Skeletal muscle satellite cell (primary cell): ENCODE measurements at regions not wholly inside any gene's neighbourhood (a gene's known extent, or its start where the extent isn't known, plus 50 kb on each side); places are given as distances from the start of the nearest gene placed in this dataset.
"Not testable (repeated sequence)": the region's sequence is repeated elsewhere in the genome, so short reads cannot be mapped to it uniquely, and the experiment has no call there.

Experiments
- H3K27me3 ChIP-seq: 2 replicates; pipeline ENCODE4 v1.7.0; 2013; ENCODE audit warnings: low read length; ENCODE audit not compliant: control insufficient read depth, insufficient read depth
- H3K36me3 ChIP-seq: 2 replicates; pipeline ENCODE4 v1.7.0; 2013; ENCODE audit warnings: mild to moderate bottlenecking, control low read depth, low read length; ENCODE audit not compliant: insufficient read depth
- H3K4me1 ChIP-seq: 2 replicates; pipeline ENCODE4 v1.7.0; 2013; ENCODE audit warnings: low read length; ENCODE audit not compliant: control insufficient read depth, insufficient read depth
- H3K4me2 ChIP-seq: 2 replicates; pipeline ENCODE4 v1.7.0; 2013; ENCODE audit warnings: mild to moderate bottlenecking, low read length
- H3K4me3 ChIP-seq: 2 replicates; pipeline ENCODE4 v1.7.0; 2013; ENCODE audit warnings: low read length
- H3K9ac ChIP-seq: 2 replicates; pipeline ENCODE4 v1.7.0; 2013; ENCODE audit warnings: mild to moderate bottlenecking, low read depth, low read length, moderate library complexity
- H3K9me3 ChIP-seq: replicated peaks from 2 replicates; pipeline ENCODE4 v1.7.0; 2013; ENCODE audit warnings: mild to moderate bottlenecking, control low read depth, low read length

- not testable (repeated sequence) for H3K27me3 ChIP-seq, H3K4me3 ChIP-seq, H3K36me3 ChIP-seq, H3K4me2 ChIP-seq, H3K4me1 ChIP-seq, H3K9ac ChIP-seq, H3K9me3 ChIP-seq
Measured at GRCh38 chr4:17436047-17436749, 75.7 kb downstream of the QDPR start.

GRCh38 chr4:17433827-17434226 lies 78.1 kb downstream of the QDPR start:
- no peak overlapping the region for H3K9ac ChIP-seq

GRCh38 chr4:17427991-17428390 lies 83.9 kb downstream of the QDPR start:
- H3K27me3 ChIP-seq: no peaks in the 10 kb centered on the region
- no peaks in the 10 kb centered on the region for H3K36me3 ChIP-seq
- no peak overlapping the region for H3K9ac ChIP-seq
- no peaks in the 10 kb centered on the region for H3K4me1 ChIP-seq
- H3K4me3 ChIP-seq: no peak overlapping the region
- H3K4me2 ChIP-seq: no peak overlapping the region
- no peaks in the 10 kb centered on the region for H3K9me3 ChIP-seq

More at GRCh38 chr4:17433827-17434226, 78.1 kb downstream of the QDPR start:
- H3K27me3 ChIP-seq: no peaks in the 10 kb centered on the region
- no peak overlapping the region for H3K4me2 ChIP-seq
- H3K4me1 ChIP-seq: no peaks in the 10 kb centered on the region
- H3K4me3 ChIP-seq: no peak overlapping the region
- H3K36me3 ChIP-seq: no peaks in the 10 kb centered on the region
- H3K9me3 ChIP-seq: peaks cover 3% of the 10 kb centered on the region

GRCh38 chr4:17426222-17426621 lies 85.7 kb downstream of the QDPR start:
- no peak overlapping the region for H3K4me2 ChIP-seq
- no peaks in the 10 kb centered on the region for H3K36me3 ChIP-seq
- no peaks in the 10 kb centered on the region for H3K27me3 ChIP-seq
- H3K4me3 ChIP-seq: no peak overlapping the region
- H3K9me3 ChIP-seq: no peaks in the 10 kb centered on the region
- H3K4me1 ChIP-seq: no peaks in the 10 kb centered on the region
- H3K9ac ChIP-seq: no peak overlapping the region

GRCh38 chr4:17418010-17418409 lies 93.9 kb downstream of the QDPR start:
- Histone ChIP-seq H3K9me3 (no peaks in the 10 kb centered on the region), H3K27me3 (no peaks in the 10 kb centered on the region), H3K9ac (no peak overlapping the region), H3K4me2 (no peak overlapping the region), H3K4me3 (no peak overlapping the region), H3K4me1 (no peaks in the 10 kb centered on the region), H3K36me3 (no peaks in the 10 kb centered on the region)

GRCh38 chr4:17414392-17414791 lies 97.5 kb downstream of the QDPR start:
- Histone ChIP-seq H3K36me3 (no peaks in the 10 kb centered on the region), H3K9ac (no peak overlapping the region), H3K4me1 (no peaks in the 10 kb centered on the region), H3K9me3 (no peaks in the 10 kb centered on the region), H3K27me3 (no peaks in the 10 kb centered on the region), H3K4me2 (no peak overlapping the region), H3K4me3 (no peak overlapping the region)

- H3K27me3 ChIP-seq: no peaks in the 10 kb centered on the region
- H3K4me3 ChIP-seq: no peak overlapping the region
- no peaks in the 10 kb centered on the region for H3K4me1 ChIP-seq
- H3K36me3 ChIP-seq: no peaks in the 10 kb centered on the region
- H3K9ac ChIP-seq: no peak overlapping the region
- no peaks in the 10 kb centered on the region for H3K9me3 ChIP-seq
- no peak overlapping the region for H3K4me2 ChIP-seq
Measured at GRCh38 chr4:17400686-17401085, 111.2 kb downstream of the QDPR start.

- no peak overlapping the region for H3K4me2 ChIP-seq
- H3K9me3 ChIP-seq: no peaks in the 10 kb centered on the region
- H3K9ac ChIP-seq: no peak overlapping the region
- no peak overlapping the region for H3K4me3 ChIP-seq
- no peaks in the 10 kb centered on the region for H3K27me3 ChIP-seq
- no peaks in the 10 kb centered on the region for H3K36me3 ChIP-seq
- no peaks in the 10 kb centered on the region for H3K4me1 ChIP-seq
Measured at GRCh38 chr4:17398805-17399204, 113.1 kb downstream of the QDPR start.

- no peaks in the 10 kb centered on the region for H3K27me3 ChIP-seq
- H3K9me3 ChIP-seq: no peaks in the 10 kb centered on the region
- H3K4me2 ChIP-seq: no peak overlapping the region
- H3K9ac ChIP-seq: no peak overlapping the region
- H3K4me1 ChIP-seq: no peaks in the 10 kb centered on the region
- H3K36me3 ChIP-seq: no peaks in the 10 kb centered on the region
- no peak overlapping the region for H3K4me3 ChIP-seq
Measured at GRCh38 chr4:17398035-17398434, 113.9 kb downstream of the QDPR start.

- no peaks in the 10 kb centered on the region for H3K36me3 ChIP-seq
- H3K27me3 ChIP-seq: no peaks in the 10 kb centered on the region
- no peaks in the 10 kb centered on the region for H3K4me1 ChIP-seq
- no peaks in the 10 kb centered on the region for H3K9me3 ChIP-seq
- H3K4me3 ChIP-seq: no peak overlapping the region
- no peak overlapping the region for H3K4me2 ChIP-seq
- no peak overlapping the region for H3K9ac ChIP-seq
Measured at GRCh38 chr4:17397611-17398010, 114.3 kb downstream of the QDPR start.

GRCh38 chr4:17385403-17385802 lies 126.5 kb downstream of the QDPR start:
- Histone ChIP-seq H3K4me2 (no peak overlapping the region), H3K9me3 (no peaks in the 10 kb centered on the region), H3K4me1 (no peaks in the 10 kb centered on the region), H3K4me3 (no peak overlapping the region), H3K27me3 (no peaks in the 10 kb centered on the region), H3K36me3 (no peaks in the 10 kb centered on the region), H3K9ac (no peak overlapping the region)

- no peak overlapping the region for H3K4me2 ChIP-seq
- no peaks in the 10 kb centered on the region for H3K4me1 ChIP-seq
- H3K36me3 ChIP-seq: no peaks in the 10 kb centered on the region
- no peak overlapping the region for H3K4me3 ChIP-seq
- H3K27me3 ChIP-seq: no peaks in the 10 kb centered on the region
- H3K9ac ChIP-seq: no peak overlapping the region
- no peaks in the 10 kb centered on the region for H3K9me3 ChIP-seq
Measured at GRCh38 chr4:17380347-17380746, 131.5 kb downstream of the QDPR start.
